ENCODE measurements at regions not wholly inside any gene's neighbourhood (a gene's known extent, or its start where the extent isn't known, plus 50 kb on each side); places are given as distances from the start of the nearest gene placed in this dataset.

DNA sequence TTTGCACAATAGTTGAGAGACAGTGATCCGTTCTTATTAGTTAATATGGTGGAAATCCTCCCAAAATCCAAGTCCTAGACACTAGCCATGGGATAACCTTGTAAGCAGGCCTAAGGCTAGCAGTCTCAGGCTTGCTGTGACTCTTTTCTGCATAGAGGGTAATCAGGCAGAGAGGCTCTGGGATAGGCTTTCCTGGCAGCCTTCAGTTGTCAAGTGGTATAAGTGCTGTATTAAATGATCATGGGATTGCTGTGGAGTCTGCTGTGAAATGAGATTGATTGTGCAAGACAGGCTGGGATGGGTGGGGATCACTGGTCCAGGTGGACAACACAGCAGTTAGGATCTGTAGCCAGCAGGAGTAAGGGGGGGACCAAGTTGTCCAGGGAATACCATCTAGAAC lies 416.4 kb downstream of the TLE4 start:
- TF ChIP-seq, protein P1, sequence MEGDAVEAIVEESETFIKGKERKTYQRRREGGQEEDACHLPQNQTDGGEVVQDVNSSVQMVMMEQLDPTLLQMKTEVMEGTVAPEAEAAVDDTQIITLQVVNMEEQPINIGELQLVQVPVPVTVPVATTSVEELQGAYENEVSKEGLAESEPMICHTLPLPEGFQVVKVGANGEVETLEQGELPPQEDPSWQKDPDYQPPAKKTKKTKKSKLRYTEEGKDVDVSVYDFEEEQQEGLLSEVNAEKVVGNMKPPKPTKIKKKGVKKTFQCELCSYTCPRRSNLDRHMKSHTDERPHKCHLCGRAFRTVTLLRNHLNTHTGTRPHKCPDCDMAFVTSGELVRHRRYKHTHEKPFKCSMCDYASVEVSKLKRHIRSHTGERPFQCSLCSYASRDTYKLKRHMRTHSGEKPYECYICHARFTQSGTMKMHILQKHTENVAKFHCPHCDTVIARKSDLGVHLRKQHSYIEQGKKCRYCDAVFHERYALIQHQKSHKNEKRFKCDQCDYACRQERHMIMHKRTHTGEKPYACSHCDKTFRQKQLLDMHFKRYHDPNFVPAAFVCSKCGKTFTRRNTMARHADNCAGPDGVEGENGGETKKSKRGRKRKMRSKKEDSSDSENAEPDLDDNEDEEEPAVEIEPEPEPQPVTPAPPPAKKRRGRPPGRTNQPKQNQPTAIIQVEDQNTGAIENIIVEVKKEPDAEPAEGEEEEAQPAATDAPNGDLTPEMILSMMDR (IDR thresholded peaks at IDR 0.05; ENCODE audit: poor library complexity), result no peak
- TF ChIP-seq EZH2phosphoT487 (IDR thresholded peaks at IDR 0.05; ENCODE audit: low read depth, severe bottlenecking, unreplicated experiment) (no peak), EZH2 (IDR thresholded peaks at IDR 0.05; ENCODE audit: borderline replicate concordance) (no peak)

All from hepatocyte (in vitro differentiated cells).